ENCODE measurements at regions not wholly inside any gene's neighbourhood (a gene's known extent, or its start where the extent isn't known, plus 50 kb on each side); places are given as distances from the start of the nearest gene placed in this dataset.

- H3K27ac ChIP-seq: no peak overlapping the region
- H3K27me3 ChIP-seq: no peaks in the 10 kb centered on the region
- no peaks in the 10 kb centered on the region for H3K9me3 ChIP-seq
- H3K36me3 ChIP-seq: no peaks in the 10 kb centered on the region
- DNase-seq (ENCODE audit: extremely low spot score in 2 of 2): no peak
- H3K4me1 ChIP-seq: peaks cover 10% of the 10 kb centered on the region
- intact Hi-C loops (cut with DNase I): no loop called here
- no peak overlapping the region for H3K4me3 ChIP-seq
- TF ChIP-seq POLR2A (IDR thresholded peaks at IDR 0.05) (no peak), CTCF (IDR thresholded peaks at IDR 0.05) (no peak), POLR2AphosphoS5 (IDR thresholded peaks at IDR 0.05; ENCODE audit: insufficient read depth in 1 of 2, low read depth in 1 of 2) (no peak)
These were observed 79.2 kb upstream of the COL5A2 start for GRCh38 chr2:189258616-189259365.

- intact Hi-C loops (cut with DNase I): no loop called here
- Histone ChIP-seq H3K4me3 (no peak overlapping the region), H3K9me3 (no peaks in the 10 kb centered on the region), H3K27ac (no peak overlapping the region), H3K36me3 (no peaks in the 10 kb centered on the region), H3K4me1 (no peaks in the 10 kb centered on the region), H3K27me3 (no peaks in the 10 kb centered on the region)
- TF ChIP-seq POLR2AphosphoS5 (IDR thresholded peaks at IDR 0.05; ENCODE audit: insufficient read depth in 1 of 2, low read depth in 1 of 2): no peak
- no peak for DNase-seq (ENCODE audit: extremely low spot score in 2 of 2)
These were observed 80.8 kb upstream of the COL5A2 start for GRCh38 chr2:189260361-189260814.

- Histone ChIP-seq H3K9me3 (no peaks in the 10 kb centered on the region), H3K4me3 (no peak overlapping the region), H3K27me3 (no peaks in the 10 kb centered on the region), H3K36me3 (no peaks in the 10 kb centered on the region), H3K27ac (no peak overlapping the region), H3K4me1 (no peaks in the 10 kb centered on the region)
- intact Hi-C loops (cut with DNase I): no loop called here
- TF ChIP-seq POLR2A (IDR thresholded peaks at IDR 0.05): no peak
- no peak for TF ChIP-seq POLR2AphosphoS5 (IDR thresholded peaks at IDR 0.05; ENCODE audit: insufficient read depth in 1 of 2, low read depth in 1 of 2)
- no peak for TF ChIP-seq CTCF (IDR thresholded peaks at IDR 0.05)
- no peak for DNase-seq (ENCODE audit: extremely low spot score in 2 of 2)
These were observed 81.9 kb upstream of the COL5A2 start for GRCh38 chr2:189261431-189261841.

- no peak overlapping the region for H3K27ac ChIP-seq
- no peaks in the 10 kb centered on the region for H3K9me3 ChIP-seq
- no peak for TF ChIP-seq POLR2AphosphoS5 (IDR thresholded peaks at IDR 0.05; ENCODE audit: insufficient read depth in 1 of 2, low read depth in 1 of 2)
- intact Hi-C loops (cut with DNase I): no loop called here
- no peak overlapping the region for H3K4me3 ChIP-seq
- no peaks in the 10 kb centered on the region for H3K27me3 ChIP-seq
- H3K4me1 ChIP-seq: no peaks in the 10 kb centered on the region
- no peaks in the 10 kb centered on the region for H3K36me3 ChIP-seq
- no peak for DNase-seq (ENCODE audit: extremely low spot score in 2 of 2)
These were observed 82.4 kb upstream of the COL5A2 start for GRCh38 chr2:189261916-189262315.

- intact Hi-C loops (cut with DNase I): no loop called here
- H3K27me3 ChIP-seq: no peaks in the 10 kb centered on the region
These were observed 86.2 kb upstream of the COL5A2 start for GRCh38 chr2:189265696-189266320.

More at GRCh38 chr2:189265696-189266320, 86.2 kb upstream of the COL5A2 start:
- Histone ChIP-seq H3K4me1 (no peaks in the 10 kb centered on the region), H3K27ac (no peak overlapping the region), H3K36me3 (no peaks in the 10 kb centered on the region), H3K4me3 (no peak overlapping the region), H3K9me3 (no peaks in the 10 kb centered on the region)
- TF ChIP-seq POLR2AphosphoS5 (IDR thresholded peaks at IDR 0.05; ENCODE audit: insufficient read depth in 1 of 2, low read depth in 1 of 2) (no peak), CTCF (IDR thresholded peaks at IDR 0.05) (no peak), POLR2A (IDR thresholded peaks at IDR 0.05) (no peak)
- DNase-seq (ENCODE audit: extremely low spot score in 2 of 2): no peak
